GM18861 (cell line): ENCODE measurements at regions not wholly inside any gene's neighbourhood (a gene's known extent, or its start where the extent isn't known, plus 50 kb on each side); places are given as distances from the start of the nearest gene placed in this dataset.
"Not testable (repeated sequence)": the region's sequence is repeated elsewhere in the genome, so short reads cannot be mapped to it uniquely, and the experiment has no call there.

Experiments used
- ATAC-seq: cut with Tn5 transposase; IDR thresholded peaks from one replicate; pipeline ENCODE4 v1.9.1; 2021; ENCODE audit not compliant: unreplicated experiment

DNA sequence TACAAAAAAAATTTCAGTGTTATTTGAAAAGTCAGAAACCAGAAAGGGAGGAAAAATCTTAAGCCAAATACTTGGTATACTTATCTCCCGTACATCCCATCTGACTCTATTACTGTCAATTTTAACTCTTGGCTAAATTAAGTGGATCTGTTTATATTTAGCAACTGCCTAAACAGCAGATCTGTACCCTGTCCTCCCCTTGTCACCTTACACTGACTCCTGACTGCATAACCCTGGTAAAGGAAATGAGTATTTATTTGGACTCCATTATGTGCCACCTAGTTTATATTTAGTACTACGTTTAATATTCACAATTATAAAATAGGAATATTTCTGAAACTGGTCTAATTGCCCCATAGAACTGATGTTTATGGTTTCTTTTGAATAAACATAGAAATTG lies 730.2 kb upstream of the GJE1 start:
- no peak for ATAC-seq

DNA sequence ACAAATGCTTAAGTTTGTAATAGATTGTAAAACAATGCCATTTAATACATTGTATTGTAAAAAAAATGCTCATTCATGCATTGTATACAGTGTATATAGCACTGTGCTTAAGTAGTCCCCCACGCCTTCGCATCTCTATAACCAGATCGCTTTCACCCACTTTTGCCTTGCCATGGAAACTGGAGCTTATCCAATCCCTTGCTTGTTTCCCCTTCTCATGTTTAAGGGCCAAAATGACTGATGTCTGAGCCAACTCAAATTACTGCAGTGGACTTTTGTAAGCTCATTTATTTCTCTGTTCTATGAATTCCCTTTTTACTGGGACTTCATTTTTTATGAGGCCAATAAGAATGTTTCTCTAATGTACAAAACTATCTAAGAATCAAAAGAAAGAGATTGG lies 730.9 kb upstream of the GJE1 start:
- no peak for ATAC-seq

DNA sequence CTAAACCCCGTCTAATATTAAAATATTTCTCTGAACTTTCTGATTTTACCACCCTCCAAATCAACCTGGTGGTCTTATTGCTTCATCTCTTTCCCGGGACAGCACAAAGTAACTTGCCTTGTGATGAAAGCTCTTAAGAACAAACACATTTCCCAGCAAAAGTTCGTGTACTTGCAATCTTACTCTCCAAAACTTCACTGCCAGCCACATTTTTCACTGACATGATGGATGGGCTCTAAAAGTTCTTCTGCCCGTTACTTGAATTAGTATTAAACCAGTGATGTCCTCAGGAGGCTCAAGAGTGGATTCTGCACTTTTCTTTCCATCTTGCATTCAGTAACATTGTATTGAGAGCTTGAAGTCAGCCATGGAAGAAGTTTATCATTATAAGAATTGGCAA lies 731.6 kb upstream of the GJE1 start:
- no peak for ATAC-seq

DNA sequence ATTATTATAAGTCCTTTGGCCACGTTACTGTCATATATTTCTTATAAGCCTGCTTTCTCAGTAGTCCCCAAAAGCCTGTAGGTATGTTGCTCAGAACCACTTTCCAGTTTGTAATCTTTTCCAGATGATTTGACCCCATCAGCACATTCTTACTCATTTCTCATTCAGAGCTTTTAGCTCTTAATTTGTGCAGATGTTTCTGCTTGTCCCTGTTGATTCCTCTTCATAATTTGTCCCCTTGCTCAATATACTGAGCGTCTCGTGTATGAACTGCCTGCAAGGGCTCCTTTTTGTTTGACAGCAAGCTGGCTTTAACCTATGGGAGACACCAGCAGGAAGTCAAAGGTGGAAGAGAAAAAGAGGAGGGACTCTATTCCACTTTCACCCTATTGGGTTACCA lies 733.8 kb upstream of the GJE1 start:
- ATAC-seq, result no peak

DNA sequence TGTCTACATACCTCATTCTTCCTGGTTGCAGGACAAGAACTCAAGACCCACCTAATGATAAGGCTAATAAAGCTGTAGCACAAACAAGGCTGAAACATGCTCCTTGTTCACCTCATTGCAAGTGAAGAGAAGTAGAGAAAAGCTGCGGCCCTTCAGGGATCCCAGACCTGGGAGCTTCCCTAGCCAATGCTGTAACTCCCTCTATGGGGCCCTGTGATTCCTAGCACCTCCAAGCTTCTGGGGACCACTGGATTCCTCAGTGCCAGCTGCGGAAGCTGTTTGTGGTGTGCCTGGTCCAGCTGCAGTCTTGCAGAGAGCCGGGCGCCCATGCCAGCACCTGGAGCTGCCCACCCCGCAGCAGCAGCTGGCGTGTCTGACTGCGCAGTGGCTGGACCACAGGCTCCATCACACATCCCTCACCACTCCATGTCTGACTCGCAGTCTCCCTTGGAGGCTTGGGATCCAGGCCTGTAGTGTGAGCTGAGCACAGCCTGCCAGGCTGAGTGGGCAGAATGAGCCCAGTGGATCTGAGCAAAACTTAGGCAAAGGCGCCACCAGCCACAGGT lies 737.2 kb upstream of the GJE1 start:
- no peak for ATAC-seq

DNA sequence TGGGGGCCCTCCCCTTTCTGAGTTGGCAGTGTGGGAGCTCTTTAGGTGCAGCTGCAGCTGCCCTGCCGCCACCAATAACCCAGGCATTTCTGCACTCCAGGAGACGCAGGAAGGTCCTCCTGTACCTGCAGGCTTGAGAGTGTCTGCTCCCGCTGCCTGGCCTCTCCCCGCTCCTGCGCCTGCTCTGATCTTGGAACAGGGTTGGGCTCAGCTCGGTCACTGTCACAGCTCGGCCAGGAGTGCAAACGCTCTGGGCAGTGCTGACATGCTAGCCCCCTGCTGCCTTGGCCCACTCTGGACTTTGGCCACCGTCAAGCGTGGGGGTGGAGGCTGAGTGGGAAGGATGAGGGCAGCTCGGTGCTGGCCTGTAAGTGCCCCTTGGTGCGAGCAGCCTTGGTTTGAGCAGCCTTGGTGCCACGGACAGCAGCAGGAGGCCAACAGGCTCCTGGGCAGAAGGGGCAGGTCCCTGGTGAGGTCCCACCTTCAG lies 738.1 kb upstream of the GJE1 start:
- no peak for ATAC-seq

DNA sequence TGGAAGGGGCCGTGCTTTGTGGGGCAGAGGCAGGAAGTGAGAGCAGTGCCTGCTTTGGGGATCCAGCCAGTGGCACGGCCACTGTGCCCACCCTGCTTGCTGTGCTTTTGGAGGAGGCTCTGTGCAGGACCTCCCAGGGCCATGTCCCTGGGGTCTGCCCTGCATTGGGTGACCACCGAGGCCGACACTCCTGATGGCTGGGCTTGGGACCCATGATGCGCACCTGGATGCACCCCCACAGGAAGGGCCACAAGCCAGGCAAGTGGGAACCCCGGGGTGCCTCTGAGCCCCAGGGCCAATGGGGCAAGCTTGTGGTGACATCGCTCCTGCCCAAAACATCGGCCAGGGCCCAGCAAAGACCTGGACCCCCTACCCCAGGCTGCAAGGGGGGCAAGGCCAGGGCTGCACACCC lies 738.6 kb upstream of the GJE1 start:
- no peak for ATAC-seq

DNA sequence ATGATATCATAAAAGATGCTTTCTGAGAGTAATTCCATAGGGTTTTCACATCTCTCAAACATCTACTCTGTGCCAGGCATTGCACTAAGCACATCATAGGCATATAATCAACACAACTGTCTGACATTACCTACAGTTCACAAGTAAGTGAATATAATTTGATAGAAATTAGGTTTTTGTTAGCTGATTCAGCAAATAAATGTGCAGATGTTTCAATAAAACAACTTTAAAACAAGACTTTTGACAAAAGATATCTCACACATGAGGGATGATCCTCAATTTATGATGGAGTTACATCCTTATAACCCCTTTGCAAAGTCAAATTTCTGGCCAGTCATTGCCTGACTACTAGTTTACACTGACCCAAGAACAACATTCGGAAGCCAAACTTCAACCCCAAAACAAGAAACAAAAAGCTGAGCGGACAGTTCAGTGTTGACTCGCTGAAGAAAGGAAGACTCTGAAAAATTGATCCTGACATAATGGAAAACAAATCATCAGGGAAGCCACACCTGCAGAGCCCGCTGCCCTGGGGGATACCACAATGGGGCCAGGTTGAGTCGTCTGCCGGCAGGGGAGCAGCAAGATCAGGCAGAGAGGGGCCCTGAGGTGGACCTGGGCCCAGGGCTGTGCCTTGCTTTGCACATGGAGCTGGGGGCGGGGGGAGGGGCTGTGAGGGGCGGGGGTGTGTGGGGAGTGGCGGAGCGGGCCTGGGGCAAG lies 739.2 kb upstream of the GJE1 start:
- ATAC-seq, result no peak

DNA sequence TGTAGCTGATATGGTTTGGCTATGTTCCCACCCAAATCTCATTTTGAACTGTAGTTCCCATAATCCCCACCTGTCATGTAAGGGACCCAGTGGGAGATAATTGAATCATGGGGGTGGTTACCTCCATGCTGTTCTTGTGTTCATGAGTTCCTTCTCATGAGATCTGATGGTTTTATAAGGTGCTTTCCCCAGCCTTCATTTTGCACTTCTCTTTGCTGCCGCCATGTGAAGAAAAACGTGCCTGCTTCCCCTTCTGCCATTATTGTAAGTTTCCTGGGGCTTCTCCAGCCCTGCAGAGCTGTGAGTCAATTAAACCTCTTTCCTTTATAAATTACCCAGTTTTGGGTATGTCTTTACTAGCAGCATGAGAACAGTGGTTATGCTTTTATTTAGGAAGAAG lies 741.6 kb upstream of the GJE1 start:
- not testable (repeated sequence) for ATAC-seq

DNA sequence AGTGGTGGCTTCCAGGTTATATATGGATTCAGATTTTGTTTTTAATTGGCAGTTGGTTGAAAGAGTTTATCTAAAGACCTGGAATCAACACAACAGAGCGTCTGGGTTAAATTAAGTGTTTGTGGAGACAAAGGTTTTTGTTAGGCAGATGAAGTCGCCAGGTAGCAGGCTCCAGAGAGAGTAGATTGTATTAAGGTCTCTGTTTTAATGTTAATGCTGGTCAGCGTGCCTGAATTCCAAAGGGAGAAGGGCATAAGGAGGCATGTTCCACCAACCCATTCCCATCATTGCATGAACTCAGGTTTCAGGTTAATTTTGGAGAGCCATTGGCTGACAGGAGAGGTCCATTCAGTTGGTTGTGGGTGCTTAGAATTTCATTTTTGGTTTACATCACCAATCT lies 744.1 kb upstream of the GJE1 start:
- no peak for ATAC-seq

DNA sequence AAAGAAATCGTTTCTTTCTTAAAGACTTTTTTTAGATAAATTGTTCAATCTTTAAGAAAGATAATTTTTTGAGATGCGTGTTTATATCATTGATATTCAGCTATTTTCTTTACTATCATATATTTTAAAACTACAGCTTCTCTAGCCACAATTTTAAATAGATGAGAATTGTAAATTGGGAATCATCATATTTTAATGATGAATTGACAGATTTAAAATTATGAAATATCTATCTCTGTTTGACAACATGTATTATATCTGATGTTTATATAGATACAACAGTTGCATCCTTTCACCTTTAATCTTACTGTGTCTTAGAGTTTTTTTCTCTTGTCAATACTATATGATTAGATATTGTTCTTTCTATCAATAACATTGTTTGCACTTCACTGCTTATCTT lies 762.3 kb upstream of the GJE1 start:
- no peak for ATAC-seq

DNA sequence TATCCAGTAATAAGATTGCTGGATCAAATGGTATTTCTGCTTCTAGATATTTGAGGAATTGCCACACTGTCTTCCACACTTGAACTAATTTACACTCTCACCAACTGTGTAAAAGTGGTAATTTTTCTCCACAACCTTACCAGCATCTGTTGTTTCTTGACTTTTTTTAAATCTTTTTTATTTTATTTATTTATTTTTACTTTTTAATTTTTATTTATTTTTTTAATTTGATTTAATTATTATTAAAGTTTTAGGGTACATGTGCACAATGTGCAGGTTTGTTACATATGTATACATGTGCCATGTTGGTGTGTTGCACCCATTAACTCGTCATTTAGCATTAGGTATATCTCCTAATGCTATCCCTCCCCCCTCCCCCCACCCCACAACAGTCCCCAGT lies 765.9 kb upstream of the GJE1 start:
- not testable (repeated sequence) for ATAC-seq

DNA sequence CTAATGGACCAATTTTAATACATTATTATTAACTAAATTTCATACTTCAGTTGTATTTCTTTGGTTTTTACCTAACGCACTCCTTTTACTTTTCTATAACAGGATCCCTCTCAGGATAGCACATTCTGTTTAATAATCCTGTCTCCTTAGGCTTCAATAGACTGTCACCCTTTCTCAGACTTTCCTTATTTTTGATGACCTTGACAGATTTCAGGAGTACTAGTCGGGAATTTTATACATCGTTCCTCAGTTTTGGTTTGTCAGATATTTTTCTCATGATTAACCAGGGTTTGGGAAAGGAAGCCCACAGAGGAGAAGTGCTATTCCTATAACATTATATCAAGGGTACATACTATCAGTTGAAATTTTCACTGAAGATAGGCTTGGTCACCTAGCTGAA lies 768.0 kb upstream of the GJE1 start:
- ATAC-seq, result peak; percentile 7

DNA sequence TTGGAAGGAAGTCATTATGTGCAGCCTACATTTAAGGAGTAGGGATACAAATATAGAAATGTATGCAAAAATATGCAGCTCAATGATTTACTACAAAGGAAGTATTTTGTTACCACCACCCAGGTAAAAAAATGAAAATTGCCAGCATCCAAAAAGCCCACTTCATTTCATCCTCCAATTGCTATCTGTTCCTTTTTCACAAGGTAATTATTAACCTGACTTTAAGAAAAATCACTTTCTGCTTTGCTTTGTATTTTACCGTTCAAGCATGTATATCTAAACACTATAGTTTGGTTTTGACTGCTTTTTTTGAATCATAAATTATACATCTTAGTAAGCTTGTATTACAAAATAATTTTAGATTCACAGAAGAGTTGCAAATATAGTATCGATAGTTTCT lies 768.5 kb upstream of the GJE1 start:
- ATAC-seq, result peak; percentile 51

DNA sequence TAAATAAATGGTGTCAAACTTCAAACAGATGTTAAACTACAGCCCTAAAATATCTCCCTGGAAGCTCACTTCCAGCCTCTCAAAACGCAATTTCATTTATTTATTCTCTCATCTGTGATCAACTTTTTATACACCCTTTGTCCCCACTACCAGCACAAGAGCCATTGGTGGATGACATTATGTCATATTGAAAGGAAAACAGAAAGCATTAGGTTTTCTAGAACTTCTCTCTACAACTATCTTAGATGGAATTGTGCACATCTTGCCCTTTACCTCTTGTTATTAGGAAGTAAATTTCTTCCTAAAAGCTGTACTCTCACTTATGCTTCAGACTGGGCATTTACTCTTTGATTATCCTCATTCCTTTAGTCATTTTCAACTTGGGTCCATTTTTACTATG lies 771.2 kb upstream of the GJE1 start:
- no peak for ATAC-seq

DNA sequence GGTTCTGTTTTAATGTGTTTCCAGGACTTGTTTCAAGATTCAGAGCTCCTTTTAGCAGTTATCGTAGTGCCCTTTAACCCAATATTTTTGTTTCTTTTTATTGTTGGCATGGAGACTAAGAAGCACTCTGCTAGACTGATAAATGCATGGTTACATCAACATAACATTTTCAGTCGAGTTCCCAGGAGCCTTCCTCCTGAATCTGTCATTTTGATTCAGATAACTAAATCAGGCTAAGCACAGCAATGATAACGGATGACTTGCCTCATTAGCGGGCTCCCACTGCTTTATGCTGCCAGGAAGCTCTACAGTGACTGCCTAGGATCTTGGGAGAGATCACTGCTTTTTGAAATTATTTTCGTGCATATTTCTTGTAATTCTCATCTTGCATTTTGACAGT lies 772.8 kb upstream of the GJE1 start:
- no peak for ATAC-seq

DNA sequence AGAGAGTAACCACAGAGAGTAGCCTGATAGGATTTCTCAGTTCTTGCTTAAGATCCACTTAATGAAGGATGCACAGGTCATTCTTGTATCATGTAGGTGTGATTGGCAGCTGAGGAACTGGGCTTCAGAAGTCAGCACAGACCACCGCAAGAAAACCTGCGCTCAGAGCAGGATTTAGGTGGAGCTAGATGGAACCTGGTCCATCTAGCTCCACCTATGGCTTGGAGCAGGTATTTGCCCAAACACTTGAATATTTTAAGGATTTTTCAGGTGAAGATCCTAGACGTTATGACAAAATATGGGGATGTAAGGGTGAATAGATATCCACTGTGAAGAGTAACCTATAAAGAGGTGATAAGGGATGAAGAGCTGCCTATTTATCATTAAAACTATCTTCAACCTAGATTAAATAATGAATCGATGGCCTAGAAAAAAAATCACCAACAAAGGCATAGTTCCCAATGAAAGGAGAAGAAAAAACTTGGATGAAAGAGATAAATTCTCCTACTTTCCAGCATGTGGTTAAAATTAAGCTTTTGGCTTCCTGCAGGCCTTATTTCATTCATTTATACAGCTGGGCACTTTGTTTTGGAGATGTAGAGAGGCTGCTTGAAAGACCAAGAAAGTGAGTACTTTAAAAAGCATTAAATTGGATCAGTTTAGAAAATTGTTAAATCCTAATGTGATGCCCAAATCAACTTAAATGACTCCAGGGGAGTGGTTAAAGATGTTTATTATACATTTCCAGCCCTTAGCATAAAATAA lies 778.4 kb upstream of the GJE1 start:
- ATAC-seq, result no peak

DNA sequence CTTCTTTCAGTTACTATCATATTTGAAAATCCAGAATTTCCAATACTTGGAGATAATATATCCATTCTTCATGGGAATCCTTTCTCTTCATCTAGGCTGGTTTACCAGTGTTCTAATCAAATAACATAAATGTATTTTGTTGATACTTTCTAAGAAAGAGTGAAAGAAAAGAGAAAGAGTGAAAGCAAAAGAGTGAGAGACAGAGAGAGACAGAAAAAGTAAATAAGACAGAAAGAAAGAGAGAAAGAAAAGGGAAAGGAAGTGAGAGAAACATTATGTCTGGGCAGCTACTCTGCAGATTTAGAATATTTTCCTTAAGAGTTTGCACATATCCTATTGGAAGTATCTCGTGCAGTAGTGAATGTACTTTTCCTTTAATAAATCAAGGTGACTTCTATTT lies 781.0 kb upstream of the GJE1 start:
- no peak for ATAC-seq

DNA sequence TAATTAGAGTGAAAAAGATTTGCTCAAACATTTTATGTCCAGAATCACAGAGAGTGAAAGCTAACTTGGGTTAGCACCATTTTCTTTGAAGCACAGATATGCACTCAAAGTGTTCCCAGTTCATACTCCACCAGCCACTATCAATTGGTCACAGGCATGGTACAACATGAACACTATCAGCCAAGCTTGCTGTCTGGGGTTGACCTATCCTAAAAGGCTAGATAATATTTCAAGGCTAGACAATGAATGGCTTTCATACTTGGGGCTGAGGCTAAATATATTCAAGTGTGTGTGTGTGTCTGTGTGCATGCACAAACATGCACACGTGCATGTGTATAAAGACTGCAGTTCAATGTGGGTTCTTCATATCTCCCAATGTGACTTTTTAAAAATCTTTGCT lies 783.0 kb upstream of the GJE1 start:
- ATAC-seq, result no peak

DNA sequence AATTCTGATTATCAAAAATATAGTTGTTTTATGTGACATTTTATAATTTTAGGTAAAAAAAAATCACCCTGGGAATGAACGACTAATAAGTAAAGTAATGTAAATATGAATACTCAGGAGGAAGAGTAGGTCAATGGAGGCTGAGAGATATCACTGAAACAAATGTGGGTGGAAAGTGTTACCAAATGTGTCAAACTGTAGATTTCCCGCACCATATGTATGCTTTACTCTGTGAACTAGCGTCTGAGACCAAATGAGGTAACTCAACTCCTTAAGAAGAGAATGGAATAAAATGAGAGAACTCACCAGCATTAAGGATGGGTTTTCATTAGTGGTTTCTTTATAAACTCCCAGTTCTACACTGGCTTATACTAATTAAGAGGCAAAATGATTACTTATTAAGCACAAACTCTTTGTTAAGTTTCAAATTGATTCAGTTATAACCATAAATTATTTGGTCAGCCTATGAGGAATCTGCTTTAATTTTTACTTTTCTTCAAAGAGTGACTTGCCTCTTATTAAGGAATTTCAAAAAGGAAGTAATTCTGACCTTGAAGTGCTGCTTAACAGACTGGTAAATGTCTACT lies 784.7 kb upstream of the GJE1 start:
- ATAC-seq, result no peak

DNA sequence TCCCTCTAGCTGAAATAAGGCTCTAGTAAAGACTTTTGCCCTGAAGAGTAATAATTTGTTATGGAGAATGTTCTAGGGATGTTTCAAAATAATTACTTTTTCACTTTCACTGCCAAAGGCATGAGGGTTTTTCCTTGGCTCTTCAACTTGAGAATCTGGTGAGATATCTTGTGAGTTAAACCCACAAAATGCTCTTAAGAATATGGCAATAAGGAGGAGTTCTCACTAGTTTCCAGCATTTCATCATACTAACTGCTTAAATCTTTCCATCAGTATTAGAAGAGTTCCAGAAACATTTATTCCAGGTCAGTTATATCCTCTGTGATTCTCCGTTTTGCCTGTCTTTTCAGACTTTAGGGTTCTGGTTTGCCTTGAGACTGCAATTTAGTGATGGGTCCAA lies 785.6 kb upstream of the GJE1 start:
- no peak for ATAC-seq

DNA sequence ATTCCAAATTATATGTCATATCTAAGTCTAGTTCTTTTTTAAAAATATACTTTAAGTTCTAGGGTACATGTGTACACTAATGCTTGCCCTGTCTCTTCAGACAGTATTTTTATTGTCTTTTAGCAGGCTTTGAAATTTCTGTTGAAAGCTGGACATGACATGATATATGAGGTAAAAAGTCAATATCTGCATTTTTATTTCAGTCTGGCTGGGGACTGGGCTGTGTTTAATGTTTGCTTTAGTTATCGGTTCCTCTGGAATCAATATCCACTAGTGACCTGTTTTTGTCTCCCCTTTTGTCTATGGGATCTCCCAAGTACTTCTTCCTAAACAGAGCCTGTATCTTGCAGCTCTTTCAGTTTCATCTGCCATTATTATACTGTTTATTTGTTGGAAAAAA lies 786.2 kb upstream of the GJE1 start:
- ATAC-seq, result no peak
